Middle frontal gyrus (tissue), 1 donor: ENCODE measurements at regions not wholly inside any gene's neighbourhood (a gene's known extent, or its start where the extent isn't known, plus 50 kb on each side); places are given as distances from the start of the nearest gene placed in this dataset.

Source experiments
- DNase-seq: peaks from one replicate; pipeline ENCODE4 v3.0.0-alpha.2; 2015; ENCODE audit warnings: low spot score; ENCODE audit errors: extremely low spot score

GRCh38 chr4:123833171-123833643 is 436.6 kb downstream of the SPRY1 start:
- no peak for DNase-seq

GRCh38 chr4:123835831-123836590 is 439.4 kb downstream of the SPRY1 start:
- no peak for DNase-seq

- DNase-seq: no peak
These were observed 440.4 kb downstream of the SPRY1 start for GRCh38 chr4:123836851-123837595.

GRCh38 chr4:123838474-123838873 is 441.9 kb downstream of the SPRY1 start:
- DNase-seq: no peak

GRCh38 chr4:123840197-123840596 is 443.6 kb downstream of the SPRY1 start:
- no peak for DNase-seq

- DNase-seq: no peak
These were observed 445.0 kb downstream of the SPRY1 start for GRCh38 chr4:123841447-123842121.

- no peak for DNase-seq
These were observed 446.5 kb downstream of the SPRY1 start for GRCh38 chr4:123843137-123843536.

GRCh38 chr4:123844374-123844773 is 447.8 kb downstream of the SPRY1 start:
- no peak for DNase-seq

- no peak for DNase-seq
These were observed 449.5 kb downstream of the SPRY1 start for GRCh38 chr4:123846092-123846491.

GRCh38 chr4:123846561-123846960 is 450.0 kb downstream of the SPRY1 start:
- no peak for DNase-seq

GRCh38 chr4:123848606-123849005 is 452.0 kb downstream of the SPRY1 start:
- no peak for DNase-seq

GRCh38 chr4:123849495-123849894 is 452.9 kb downstream of the SPRY1 start:
- no peak for DNase-seq

GRCh38 chr4:123851521-123851920 is 454.9 kb downstream of the SPRY1 start:
- no peak for DNase-seq

GRCh38 chr4:123853651-123854050 is 457.1 kb downstream of the SPRY1 start:
- DNase-seq: no peak

GRCh38 chr4:123856689-123857545 is 460.3 kb downstream of the SPRY1 start:
- no peak for DNase-seq

- DNase-seq: no peak
These were observed 461.9 kb downstream of the SPRY1 start for GRCh38 chr4:123858465-123858864.

- no peak for DNase-seq
These were observed 466.2 kb downstream of the SPRY1 start for GRCh38 chr4:123862812-123863211.

- no peak for DNase-seq
These were observed 470.2 kb downstream of the SPRY1 start for GRCh38 chr4:123866796-123867195.

- no peak for DNase-seq
These were observed 471.5 kb downstream of the SPRY1 start for GRCh38 chr4:123867910-123868587.
